HG03565 (cell line): ENCODE measurements at regions not wholly inside any gene's neighbourhood (a gene's known extent, or its start where the extent isn't known, plus 50 kb on each side); places are given as distances from the start of the nearest gene placed in this dataset.

Experiments used
- ATAC-seq: cut with Tn5 transposase; IDR thresholded peaks from one replicate; pipeline ENCODE4 v1.9.1; 2021; ENCODE audit warnings: mild to moderate bottlenecking, moderate library complexity; ENCODE audit not compliant: unreplicated experiment

- ATAC-seq, result no peak
Measured at GRCh38 chr13:83355041-83355440, 527.2 kb downstream of the SLITRK1 start.

GRCh38 chr13:83352391-83352790 lies 529.9 kb downstream of the SLITRK1 start:
- ATAC-seq, result no peak

GRCh38 chr13:83350569-83350968 lies 531.7 kb downstream of the SLITRK1 start:
- no peak for ATAC-seq

GRCh38 chr13:83344518-83344917 lies 537.8 kb downstream of the SLITRK1 start:
- ATAC-seq, result no peak

GRCh38 chr13:83340170-83340569 lies 542.1 kb downstream of the SLITRK1 start:
- no peak for ATAC-seq

GRCh38 chr13:83333614-83334388 lies 548.5 kb downstream of the SLITRK1 start:
- no peak for ATAC-seq

- ATAC-seq, result no peak
Measured at GRCh38 chr13:83332751-83333150, 549.5 kb downstream of the SLITRK1 start.

GRCh38 chr13:83327091-83327490 lies 555.2 kb downstream of the SLITRK1 start:
- ATAC-seq, result no peak

GRCh38 chr13:83325125-83325853 lies 557.0 kb downstream of the SLITRK1 start:
- no peak for ATAC-seq

- no peak for ATAC-seq
Measured at GRCh38 chr13:83311886-83312577, 570.2 kb downstream of the SLITRK1 start.

- ATAC-seq, result no peak
Measured at GRCh38 chr13:83298617-83299016, 583.7 kb downstream of the SLITRK1 start.

GRCh38 chr13:83297586-83298290 lies 584.5 kb downstream of the SLITRK1 start:
- no peak for ATAC-seq

GRCh38 chr13:83295686-83296085 lies 586.6 kb downstream of the SLITRK1 start:
- ATAC-seq, result no peak

GRCh38 chr13:83286737-83287136 lies 595.5 kb downstream of the SLITRK1 start:
- ATAC-seq, result no peak

GRCh38 chr13:83281654-83282053 lies 600.6 kb downstream of the SLITRK1 start:
- no peak for ATAC-seq

GRCh38 chr13:83274679-83275078 lies 607.6 kb downstream of the SLITRK1 start:
- ATAC-seq, result no peak

GRCh38 chr13:83272652-83273240 lies 609.5 kb downstream of the SLITRK1 start:
- no peak for ATAC-seq

GRCh38 chr13:83272076-83272475 lies 610.2 kb downstream of the SLITRK1 start:
- no peak for ATAC-seq

GRCh38 chr13:83265279-83265678 lies 617.0 kb downstream of the SLITRK1 start:
- ATAC-seq, result no peak

GRCh38 chr13:83248751-83249150 lies 633.5 kb downstream of the SLITRK1 start:
- no peak for ATAC-seq

GRCh38 chr13:83232626-83233025 lies 649.6 kb downstream of the SLITRK1 start:
- no peak for ATAC-seq
